ENCODE measurements at regions not wholly inside any gene's neighbourhood (a gene's known extent, or its start where the extent isn't known, plus 50 kb on each side); places are given as distances from the start of the nearest gene placed in this dataset.

- TF ChIP-seq, protein P1, sequence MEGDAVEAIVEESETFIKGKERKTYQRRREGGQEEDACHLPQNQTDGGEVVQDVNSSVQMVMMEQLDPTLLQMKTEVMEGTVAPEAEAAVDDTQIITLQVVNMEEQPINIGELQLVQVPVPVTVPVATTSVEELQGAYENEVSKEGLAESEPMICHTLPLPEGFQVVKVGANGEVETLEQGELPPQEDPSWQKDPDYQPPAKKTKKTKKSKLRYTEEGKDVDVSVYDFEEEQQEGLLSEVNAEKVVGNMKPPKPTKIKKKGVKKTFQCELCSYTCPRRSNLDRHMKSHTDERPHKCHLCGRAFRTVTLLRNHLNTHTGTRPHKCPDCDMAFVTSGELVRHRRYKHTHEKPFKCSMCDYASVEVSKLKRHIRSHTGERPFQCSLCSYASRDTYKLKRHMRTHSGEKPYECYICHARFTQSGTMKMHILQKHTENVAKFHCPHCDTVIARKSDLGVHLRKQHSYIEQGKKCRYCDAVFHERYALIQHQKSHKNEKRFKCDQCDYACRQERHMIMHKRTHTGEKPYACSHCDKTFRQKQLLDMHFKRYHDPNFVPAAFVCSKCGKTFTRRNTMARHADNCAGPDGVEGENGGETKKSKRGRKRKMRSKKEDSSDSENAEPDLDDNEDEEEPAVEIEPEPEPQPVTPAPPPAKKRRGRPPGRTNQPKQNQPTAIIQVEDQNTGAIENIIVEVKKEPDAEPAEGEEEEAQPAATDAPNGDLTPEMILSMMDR (IDR thresholded peaks at IDR 0.05) = no peak
- no peak for TF ChIP-seq EZH2 (IDR thresholded peaks at IDR 0.05; ENCODE audit: borderline replicate concordance, insufficient read depth, low read depth, low read length, poor library complexity, severe bottlenecking)
Observed at GRCh38 chrX:128616933-128617332, 564.7 kb upstream of the ACTRT1 start.
